Fibroblast of skin of abdomen (primary cell): ENCODE measurements at regions not wholly inside any gene's neighbourhood (a gene's known extent, or its start where the extent isn't known, plus 50 kb on each side); places are given as distances from the start of the nearest gene placed in this dataset.

Source experiments
- DNase-seq: peaks from one replicate; pipeline ENCODE4 v3.0.0-alpha.2; 2013

DNA sequence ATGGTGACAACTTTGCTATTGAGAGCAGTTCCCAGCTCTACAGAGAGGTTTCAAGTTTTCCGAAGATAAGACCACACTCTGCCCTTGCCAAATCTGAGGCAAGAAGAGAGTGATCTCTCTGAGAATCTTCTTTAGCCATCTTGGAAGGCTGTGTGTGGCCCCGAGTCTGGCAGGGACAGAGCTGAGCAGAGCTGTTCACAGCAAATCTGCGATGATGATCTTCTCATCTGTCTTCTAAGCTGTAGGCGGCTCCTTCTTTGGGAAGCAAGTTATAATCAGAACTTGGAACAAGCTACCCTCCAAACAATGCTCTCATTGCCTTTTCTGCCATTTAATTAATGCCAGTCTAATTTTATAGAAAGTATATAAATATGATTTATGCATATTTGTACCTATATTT, 379.0 kb upstream of the MEF2C start:
- no peak for DNase-seq

DNA sequence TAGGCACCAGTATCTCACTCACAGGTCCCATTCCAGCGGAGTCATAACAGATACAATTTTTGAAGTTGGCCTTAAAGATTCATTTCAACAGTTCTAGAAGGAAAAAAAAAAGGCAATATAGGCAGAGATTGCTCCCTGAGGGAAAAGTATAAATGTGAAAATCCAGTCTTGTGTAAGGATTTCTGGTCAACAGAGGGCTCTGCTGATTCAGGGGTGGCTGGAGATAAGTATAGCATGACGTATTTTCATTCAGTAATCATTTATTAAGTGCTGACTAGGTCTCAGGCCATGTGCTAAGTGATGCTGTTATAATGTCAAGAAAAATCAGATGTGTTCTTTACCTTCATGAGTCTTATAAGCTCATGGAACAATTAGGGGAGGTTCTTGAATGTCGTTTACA, 377.3 kb upstream of the MEF2C start:
- no peak for DNase-seq

GRCh38 chr5:89255845-89256463, 373.0 kb upstream of the MEF2C start:
- DNase-seq = peak; percentile 68

DNA sequence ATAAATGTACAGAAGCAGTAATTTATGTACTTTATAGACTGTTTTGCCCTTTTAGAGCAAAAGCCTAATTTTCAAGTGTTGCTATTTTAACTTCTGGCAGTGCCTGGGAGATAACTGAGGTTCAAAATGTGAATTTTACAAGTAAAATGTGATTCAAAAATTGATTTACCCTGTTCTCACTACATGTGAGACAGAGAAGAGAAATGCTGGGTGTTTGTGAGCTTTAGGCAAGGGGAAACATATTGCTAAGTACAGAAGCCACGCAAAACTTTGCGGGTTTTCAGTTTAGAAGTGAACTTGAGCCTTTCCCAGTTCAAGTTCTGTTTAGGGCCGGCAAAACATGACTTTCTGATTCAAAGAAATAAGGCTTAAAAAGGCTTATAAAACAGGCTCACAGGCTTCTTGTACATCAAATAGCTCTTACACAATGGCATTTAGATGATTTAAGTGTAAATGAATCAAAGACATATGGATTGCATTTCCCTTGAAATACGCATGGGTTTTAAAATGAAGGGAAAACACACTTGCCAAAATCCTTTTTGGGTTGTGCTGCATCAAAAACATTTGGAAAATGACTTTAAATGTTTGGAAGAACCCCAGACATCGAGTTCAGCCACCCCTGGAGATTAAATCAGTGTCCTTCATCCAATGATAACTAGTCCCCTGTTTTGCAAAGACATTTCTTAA, 370.8 kb upstream of the MEF2C start:
- peak; percentile 77 for DNase-seq

- no peak for DNase-seq
Observed at GRCh38 chr5:89246864-89247263, 363.9 kb upstream of the MEF2C start.

DNA sequence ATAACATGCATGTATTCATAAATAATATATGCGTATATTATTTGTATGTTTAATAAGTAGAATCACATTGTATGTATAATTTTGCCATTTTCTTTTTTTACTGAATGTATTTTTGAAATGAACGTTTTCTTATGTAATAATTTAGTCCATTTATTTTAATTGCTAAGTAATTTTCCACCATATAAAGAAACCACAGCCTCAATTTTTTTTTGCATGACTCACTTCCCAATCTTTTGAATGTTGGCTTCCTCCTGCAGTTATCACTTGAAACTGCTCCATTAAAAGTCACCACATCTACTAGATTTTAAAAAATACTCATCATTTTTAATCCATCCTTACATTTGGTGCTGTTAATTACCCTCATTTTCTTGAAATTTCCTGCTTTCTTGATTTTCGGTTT, 363.3 kb upstream of the MEF2C start:
- DNase-seq = peak; percentile 39

- DNase-seq = no peak
Observed at GRCh38 chr5:89243611-89244010, 360.6 kb upstream of the MEF2C start.

GRCh38 chr5:89241186-89241585, 358.2 kb upstream of the MEF2C start:
- peak; percentile 81 for DNase-seq

DNA sequence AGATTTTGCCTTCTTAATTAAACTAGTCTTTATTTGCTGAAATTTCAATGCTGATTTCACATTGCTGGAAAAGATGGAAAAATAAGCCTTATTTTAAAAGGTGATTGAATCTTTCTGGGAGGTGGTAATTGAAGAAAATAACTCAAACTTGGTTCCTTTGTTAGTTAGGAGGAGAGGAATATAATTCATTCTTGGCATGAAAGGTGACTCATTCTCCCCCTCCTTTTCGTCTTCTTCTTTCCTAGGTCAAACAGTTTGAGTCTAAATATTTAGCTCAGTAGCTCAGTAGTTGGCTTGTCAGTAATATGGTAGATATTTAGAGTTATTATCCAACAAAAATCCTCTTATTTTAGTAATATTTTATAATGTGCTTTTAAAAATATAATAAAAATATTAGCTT, 353.9 kb upstream of the MEF2C start:
- DNase-seq = peak; percentile 35

GRCh38 chr5:89233462-89233861, 350.5 kb upstream of the MEF2C start:
- no peak for DNase-seq

- DNase-seq = no peak
Observed at GRCh38 chr5:89232139-89232603, 349.2 kb upstream of the MEF2C start.

DNA sequence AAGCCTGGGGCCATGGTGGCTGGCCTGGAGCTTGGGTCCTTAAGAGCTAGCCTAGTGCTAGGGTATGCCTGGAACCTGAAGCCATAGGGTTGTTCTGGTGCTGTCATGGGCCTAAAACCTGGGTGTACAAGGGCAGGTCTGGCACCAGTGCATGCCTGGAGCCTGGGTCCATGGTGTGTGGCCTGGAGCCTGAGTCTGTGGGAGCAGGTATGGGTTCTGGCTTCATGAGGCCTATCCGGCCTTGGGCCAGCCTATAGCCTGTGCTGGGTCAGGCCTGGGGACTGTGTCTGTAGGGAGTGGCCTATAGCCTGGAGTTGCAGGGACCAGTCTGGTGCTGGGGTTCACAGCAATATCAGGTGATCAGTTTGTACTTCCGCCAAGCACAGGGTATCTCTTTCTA, 347.2 kb upstream of the MEF2C start:
- DNase-seq = no peak

GRCh38 chr5:89229331-89230070, 346.5 kb upstream of the MEF2C start:
- no peak for DNase-seq

DNA sequence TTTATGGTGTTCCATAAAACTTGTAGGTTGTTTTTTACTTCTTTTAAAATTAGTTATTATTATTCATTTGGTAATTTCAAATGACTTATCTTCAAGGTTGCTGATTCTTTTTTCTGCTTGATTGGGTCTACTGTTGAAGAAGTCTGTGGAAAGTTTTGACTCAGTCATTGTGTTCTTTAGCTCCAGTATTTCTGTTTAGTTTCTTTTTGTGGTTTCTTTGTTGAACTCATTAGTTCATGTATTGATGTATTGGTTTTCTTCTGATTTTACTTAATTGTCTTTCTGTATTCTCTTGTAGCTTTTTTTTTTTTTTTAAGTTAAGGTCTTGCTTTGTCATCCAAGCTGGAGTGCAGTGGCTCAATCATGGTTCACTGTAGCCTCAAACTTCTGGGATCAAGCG, 345.4 kb upstream of the MEF2C start:
- DNase-seq = no peak

- DNase-seq = no peak
Observed at GRCh38 chr5:89218364-89218763, 335.4 kb upstream of the MEF2C start.

GRCh38 chr5:89216606-89217005, 333.6 kb upstream of the MEF2C start:
- peak; percentile 70 for DNase-seq

GRCh38 chr5:89213573-89213972, 330.6 kb upstream of the MEF2C start:
- peak; percentile 94 for DNase-seq

GRCh38 chr5:89211836-89212235, 328.9 kb upstream of the MEF2C start:
- DNase-seq = peak; percentile 93

DNA sequence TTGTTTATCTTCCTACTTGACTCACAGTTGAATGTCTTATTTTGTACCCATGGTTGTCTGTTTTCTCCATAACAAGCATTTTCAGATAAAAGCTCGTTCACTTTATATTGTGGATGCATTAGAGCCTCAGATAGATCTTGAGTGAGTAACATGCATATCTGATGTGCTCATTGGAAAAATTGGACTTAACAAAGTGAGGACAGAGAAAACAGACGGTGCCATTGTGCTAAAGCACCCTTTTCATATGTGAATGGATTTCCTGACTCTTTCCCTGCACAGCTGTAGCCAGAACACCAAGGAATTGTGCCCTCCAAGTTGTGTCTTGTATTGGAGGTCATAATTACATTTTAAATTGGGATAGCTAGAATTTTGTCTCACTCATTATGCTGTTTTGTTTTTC, 325.8 kb upstream of the MEF2C start:
- DNase-seq = no peak

DNA sequence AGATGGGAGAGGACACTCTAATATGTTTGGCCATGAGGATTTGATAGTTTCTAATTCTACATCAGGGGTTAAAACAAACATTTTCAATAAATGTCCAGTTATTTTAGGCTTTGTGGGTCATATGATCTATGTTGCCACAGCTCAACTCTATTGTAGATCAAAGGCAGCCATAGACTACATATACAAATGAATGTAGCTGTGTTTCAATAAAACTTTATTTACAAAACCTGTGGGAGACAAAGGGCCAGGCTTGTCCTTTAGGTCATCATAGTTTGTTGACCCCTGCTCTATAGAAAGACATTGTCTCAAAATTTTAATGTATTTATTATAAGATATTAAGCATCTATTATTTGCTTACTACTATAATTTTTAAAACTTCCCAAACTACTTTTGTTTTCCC, 325.4 kb upstream of the MEF2C start:
- no peak for DNase-seq

DNA sequence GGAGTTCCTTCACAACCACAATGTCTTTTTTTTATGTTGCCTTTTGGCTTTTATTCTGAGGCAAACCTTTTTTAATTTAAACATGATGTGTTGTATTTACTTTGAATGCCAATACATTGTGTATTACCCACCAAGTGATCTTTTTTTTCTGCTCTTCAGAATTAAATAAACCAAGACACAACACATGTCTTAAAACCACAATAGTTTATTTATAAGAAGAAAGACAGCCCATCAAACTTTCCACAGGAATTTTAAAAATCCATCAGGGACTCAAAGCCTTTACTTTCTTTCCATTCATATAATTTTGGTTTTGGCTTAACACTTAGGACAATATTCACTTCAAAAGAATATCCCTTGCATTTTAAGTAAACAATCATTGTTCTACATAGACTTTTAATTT, 321.8 kb upstream of the MEF2C start:
- DNase-seq = peak; percentile 74

DNA sequence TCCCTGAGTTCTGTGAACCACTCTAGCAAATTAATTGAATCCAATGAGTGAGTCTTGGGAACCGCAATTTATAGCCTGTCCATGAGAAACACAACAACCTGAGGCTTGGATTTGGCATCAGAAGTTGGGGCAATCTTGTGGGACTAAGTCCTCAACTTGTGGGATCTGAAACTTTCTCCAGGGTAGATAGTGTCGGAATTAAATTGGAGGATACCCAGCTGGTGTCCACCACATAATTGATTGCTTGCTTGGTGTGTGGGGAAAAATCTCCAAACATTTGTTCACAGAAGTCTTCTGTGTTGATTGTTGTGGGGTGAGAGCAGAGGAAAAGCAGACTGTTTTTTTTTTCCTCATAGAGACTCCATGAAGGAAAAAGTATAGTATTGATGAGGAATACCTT, 320.6 kb upstream of the MEF2C start:
- DNase-seq = no peak

DNA sequence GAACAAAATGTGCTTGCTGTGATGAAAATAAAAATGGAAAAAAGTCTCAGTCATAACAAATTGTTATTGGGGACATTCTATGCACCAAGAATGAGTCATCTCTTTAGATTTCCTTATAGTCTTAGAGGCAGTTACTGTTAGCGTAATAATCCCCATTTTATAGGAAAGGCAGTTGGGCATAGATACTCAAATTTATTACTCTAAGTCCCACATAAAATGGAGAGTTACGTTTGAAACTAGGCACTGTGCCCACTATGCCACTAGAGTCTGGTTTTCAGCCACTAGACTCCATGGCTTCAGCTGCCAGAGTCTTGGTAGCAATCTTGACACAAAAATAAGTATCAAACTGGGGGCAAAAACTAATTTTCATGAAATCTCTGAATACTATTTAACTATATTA, 317.9 kb upstream of the MEF2C start:
- no peak for DNase-seq

DNA sequence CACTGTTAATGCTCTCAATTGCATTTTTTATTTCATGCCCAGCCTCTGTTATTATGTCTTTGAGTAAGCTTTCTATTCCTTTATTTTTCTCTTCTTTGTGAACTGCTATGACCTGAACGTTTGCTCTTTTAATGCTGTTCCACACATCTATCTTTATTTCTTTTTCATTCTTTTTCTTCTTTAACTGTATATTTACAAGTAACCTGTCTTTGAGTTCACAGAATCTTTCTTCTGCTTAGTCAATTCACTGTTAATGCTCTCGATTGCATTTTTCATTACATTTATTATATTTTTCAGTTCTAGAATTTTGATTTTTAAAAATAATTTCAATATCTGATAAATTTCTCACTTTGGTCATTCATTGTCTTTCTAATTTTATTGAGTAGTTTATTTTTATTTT, 316.3 kb upstream of the MEF2C start:
- no peak for DNase-seq
